Karpas-422 (cell line): ENCODE measurements at regions not wholly inside any gene's neighbourhood (a gene's known extent, or its start where the extent isn't known, plus 50 kb on each side); places are given as distances from the start of the nearest gene placed in this dataset.

Source experiments
- DNase-seq: peaks from one replicate; pipeline ENCODE4 v3.0.0-alpha.2; 2015
- H2AFZ ChIP-seq: fragments of 200-600 bp; sonication (generic); 2 replicates; pipeline ENCODE4 v1.6.1; 2014; ENCODE audit warnings: antibody characterized with exemption, low read length, mixed read lengths
- H3K27ac ChIP-seq: fragments of 200-600 bp; sonication (generic); 2 replicates; pipeline ENCODE4 v1.5.1; 2014; ENCODE audit warnings: mild to moderate bottlenecking, low read length, moderate library complexity
- H3K27me3 ChIP-seq: fragments of 200-600 bp; sonication (generic); 2 replicates; pipeline ENCODE4 v1.6.1; 2014; ENCODE audit warnings: low read length, mixed read lengths
- H3K36me3 ChIP-seq: fragments of 200-600 bp; sonication (generic); 2 replicates; pipeline ENCODE4 v1.6.1; 2014; ENCODE audit warnings: low read length, mixed read lengths; ENCODE audit not compliant: insufficient read depth
- H3K4me1 ChIP-seq: fragments of 200-600 bp; sonication (generic); 2 replicates; pipeline ENCODE4 v1.6.1; 2014; ENCODE audit warnings: mild to moderate bottlenecking, low read length, mixed read lengths
- H3K4me2 ChIP-seq: fragments of 200-600 bp; sonication (generic); 2 replicates; pipeline ENCODE4 v1.6.1; 2014; ENCODE audit warnings: low read length, low read depth, mild to moderate bottlenecking; ENCODE audit not compliant: poor library complexity, severe bottlenecking
- H3K4me3 ChIP-seq: fragments of 200-600 bp; sonication (generic); 2 replicates; pipeline ENCODE4 v1.5.1; 2014; ENCODE audit warnings: mild to moderate bottlenecking, antibody characterized with exemption, low read length, mixed read lengths
- H3K79me2 ChIP-seq: fragments of 200-600 bp; sonication (generic); 2 replicates; pipeline ENCODE4 v1.6.1; 2014; ENCODE audit warnings: mild to moderate bottlenecking, low read length, mixed read lengths
- H3K9ac ChIP-seq: fragments of 200-600 bp; sonication (generic); 2 replicates; pipeline ENCODE4 v1.6.0; 2014; ENCODE audit warnings: low read length
- H3K9me2 ChIP-seq: fragments of 200-600 bp; sonication (generic), shearing (Covaris generic); replicated peaks from 2 replicates; pipeline ENCODE4 v1.6.0; 2014; ENCODE audit warnings: mild to moderate bottlenecking, low read length, moderate library complexity; ENCODE audit not compliant: insufficient read depth
- H3K9me3 ChIP-seq: fragments of 300-700, 200-600 bp; sonication (generic); 2 replicates; pipeline ENCODE4 v1.6.1; 2014; ENCODE audit warnings: low read length, mixed read lengths
- H4K20me1 ChIP-seq: fragments of 200-600 bp; sonication (generic); 2 replicates; pipeline ENCODE4 v1.6.1; 2014; ENCODE audit warnings: mild to moderate bottlenecking, antibody characterized with exemption, low read length, low read depth; ENCODE audit not compliant: insufficient read depth

DNA sequence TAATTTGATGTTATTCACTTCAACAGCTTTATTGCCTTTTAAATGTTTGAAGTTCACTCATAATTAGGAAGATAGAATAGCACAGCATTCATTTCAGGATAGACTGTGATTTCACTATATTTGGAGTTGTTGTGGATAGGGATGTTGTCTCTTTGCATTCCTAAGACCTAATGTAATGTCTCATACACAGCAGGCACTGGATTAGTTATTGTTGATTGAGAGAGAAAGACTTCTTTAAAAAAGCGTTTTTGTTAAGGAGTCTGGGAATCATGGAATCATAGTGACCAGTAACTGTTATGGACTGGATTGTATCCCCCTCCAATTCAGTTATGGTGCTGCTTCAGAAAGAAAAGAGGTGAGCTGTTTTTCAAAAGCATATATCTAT is 122.0 kb downstream of the USP22 start:
- H3K4me1 ChIP-seq = peaks cover 13% of the 10 kb centered on the region
- no peak for DNase-seq

GRCh38 chr17:20922128-20922670 is 120.6 kb downstream of the USP22 start:
- Histone ChIP-seq H3K27me3 (no peaks in the 10 kb centered on the region), H3K4me1 (peaks cover 25% of the 10 kb centered on the region), H3K9ac (no peak overlapping the region), H3K4me3 (no peak overlapping the region), H4K20me1 (no peaks in the 10 kb centered on the region), H2AFZ (no peak overlapping the region), H3K36me3 (no peaks in the 10 kb centered on the region), H3K79me2 (no peaks in the 10 kb centered on the region), H3K4me2 (no peak overlapping the region), H3K9me3 (no peaks in the 10 kb centered on the region), H3K27ac (no peak overlapping the region), H3K9me2 (no peaks in the 10 kb centered on the region)
- DNase-seq = no peak

More for the DNA sequence above, 122.0 kb downstream of the USP22 start:
- H3K9me3 ChIP-seq = no peaks in the 10 kb centered on the region
- no peaks in the 10 kb centered on the region for H3K36me3 ChIP-seq
- no peaks in the 10 kb centered on the region for H3K79me2 ChIP-seq
- no peaks in the 10 kb centered on the region for H3K9me2 ChIP-seq
- H3K4me2 ChIP-seq = no peak overlapping the region
- H4K20me1 ChIP-seq = no peaks in the 10 kb centered on the region
- H2AFZ ChIP-seq = no peak overlapping the region
- H3K9ac ChIP-seq = no peak overlapping the region
- H3K4me3 ChIP-seq = no peak overlapping the region
- H3K27ac ChIP-seq = no peak overlapping the region
- H3K27me3 ChIP-seq = no peaks in the 10 kb centered on the region

DNA sequence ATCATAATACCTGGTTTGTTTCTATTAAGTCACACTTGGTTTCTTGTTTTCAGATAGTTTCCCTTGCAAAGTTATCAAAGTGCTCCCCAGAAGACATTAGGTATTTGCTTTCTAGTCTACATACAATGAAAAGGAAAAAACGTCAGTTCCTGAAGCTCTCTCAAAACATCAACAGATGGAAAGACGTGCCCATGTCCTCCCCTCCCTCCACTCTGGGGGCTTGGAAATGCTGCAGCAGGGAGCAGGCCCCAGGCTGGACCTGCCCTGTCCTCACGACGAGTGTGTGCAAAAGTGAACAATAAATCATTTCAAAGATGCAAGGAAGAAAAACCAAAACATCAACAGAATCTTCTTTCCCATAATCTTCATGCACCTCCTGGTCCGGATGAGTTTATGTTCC is 118.5 kb downstream of the USP22 start:
- no peaks in the 10 kb centered on the region for H3K36me3 ChIP-seq
- H3K27me3 ChIP-seq = no peaks in the 10 kb centered on the region
- no peaks in the 10 kb centered on the region for H3K79me2 ChIP-seq
- H3K4me1 ChIP-seq = peaks cover 25% of the 10 kb centered on the region
- DNase-seq = no peak
- H2AFZ ChIP-seq = no peak overlapping the region
- no peaks in the 10 kb centered on the region for H4K20me1 ChIP-seq
- no peak overlapping the region for H3K9ac ChIP-seq
- H3K4me2 ChIP-seq = no peak overlapping the region
- no peaks in the 10 kb centered on the region for H3K9me3 ChIP-seq
- H3K27ac ChIP-seq = no peak overlapping the region
- no peaks in the 10 kb centered on the region for H3K9me2 ChIP-seq
- no peak overlapping the region for H3K4me3 ChIP-seq

DNA sequence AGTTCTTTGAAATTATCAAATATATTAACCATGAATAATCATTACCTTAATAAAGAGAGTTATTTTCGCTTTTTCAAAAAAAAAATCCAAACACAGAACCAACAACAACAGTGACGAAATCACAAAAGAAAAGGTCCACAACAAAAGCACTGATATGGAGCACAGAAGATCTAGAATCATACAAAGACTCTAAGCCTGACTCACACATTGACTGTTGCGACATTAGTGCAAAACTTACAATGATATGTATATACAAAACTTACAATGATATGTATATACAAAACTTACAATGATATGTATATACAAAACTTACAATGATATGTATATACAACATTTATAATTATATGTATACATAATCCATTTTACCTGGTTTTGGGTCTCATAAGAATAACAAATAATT is 117.7 kb downstream of the USP22 start:
- DNase-seq = no peak
- Histone ChIP-seq H4K20me1 (no peaks in the 10 kb centered on the region), H3K9ac (no peak overlapping the region), H3K9me2 (no peaks in the 10 kb centered on the region), H3K9me3 (no peaks in the 10 kb centered on the region), H3K4me1 (peaks cover 25% of the 10 kb centered on the region), H3K4me3 (no peak overlapping the region), H3K27ac (no peak overlapping the region), H3K79me2 (no peaks in the 10 kb centered on the region), H2AFZ (no peak overlapping the region), H3K4me2 (no peak overlapping the region), H3K27me3 (no peaks in the 10 kb centered on the region), H3K36me3 (no peaks in the 10 kb centered on the region)

- Histone ChIP-seq H3K9ac (no peak overlapping the region), H4K20me1 (no peaks in the 10 kb centered on the region), H3K4me3 (peak overlapping the region; percentile 63), H3K4me1 (peaks cover 24% of the 10 kb centered on the region), H3K36me3 (no peaks in the 10 kb centered on the region), H3K79me2 (no peaks in the 10 kb centered on the region), H3K27me3 (no peaks in the 10 kb centered on the region), H3K4me2 (peak overlapping the region; percentile 82), H3K9me3 (no peaks in the 10 kb centered on the region), H2AFZ (peak overlapping the region; percentile 92), H3K9me2 (no peaks in the 10 kb centered on the region), H3K27ac (no peak overlapping the region)
- DNase-seq = peak; percentile 66
Observed at GRCh38 chr17:20925954-20926353, 116.9 kb downstream of the USP22 start.

DNA sequence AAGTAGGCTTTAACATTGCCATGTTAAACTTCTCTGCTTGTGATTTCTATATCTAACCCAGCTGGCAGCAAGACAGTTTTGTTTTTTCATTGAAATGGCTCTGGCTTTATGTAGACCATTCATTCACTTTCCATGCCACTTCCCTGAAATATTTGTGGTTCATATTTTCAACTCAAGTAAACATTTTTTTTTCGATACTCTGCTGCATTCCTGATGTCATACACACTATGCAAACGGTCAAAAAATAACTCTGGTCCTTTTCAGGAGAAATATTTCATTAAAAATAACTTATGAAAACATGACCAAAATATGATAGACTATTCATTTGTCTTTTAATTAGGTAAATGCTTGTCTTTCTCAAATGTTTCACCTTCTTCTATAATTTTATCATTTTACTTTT is 116.3 kb downstream of the USP22 start:
- Histone ChIP-seq H2AFZ (no peak overlapping the region), H3K79me2 (no peaks in the 10 kb centered on the region), H3K27ac (no peak overlapping the region), H3K4me2 (peak overlapping the region; percentile 82), H4K20me1 (no peaks in the 10 kb centered on the region), H3K4me1 (peaks cover 18% of the 10 kb centered on the region), H3K9me2 (no peaks in the 10 kb centered on the region), H3K27me3 (no peaks in the 10 kb centered on the region), H3K9ac (no peak overlapping the region), H3K4me3 (no peak overlapping the region), H3K36me3 (no peaks in the 10 kb centered on the region), H3K9me3 (no peaks in the 10 kb centered on the region)
- no peak for DNase-seq

DNA sequence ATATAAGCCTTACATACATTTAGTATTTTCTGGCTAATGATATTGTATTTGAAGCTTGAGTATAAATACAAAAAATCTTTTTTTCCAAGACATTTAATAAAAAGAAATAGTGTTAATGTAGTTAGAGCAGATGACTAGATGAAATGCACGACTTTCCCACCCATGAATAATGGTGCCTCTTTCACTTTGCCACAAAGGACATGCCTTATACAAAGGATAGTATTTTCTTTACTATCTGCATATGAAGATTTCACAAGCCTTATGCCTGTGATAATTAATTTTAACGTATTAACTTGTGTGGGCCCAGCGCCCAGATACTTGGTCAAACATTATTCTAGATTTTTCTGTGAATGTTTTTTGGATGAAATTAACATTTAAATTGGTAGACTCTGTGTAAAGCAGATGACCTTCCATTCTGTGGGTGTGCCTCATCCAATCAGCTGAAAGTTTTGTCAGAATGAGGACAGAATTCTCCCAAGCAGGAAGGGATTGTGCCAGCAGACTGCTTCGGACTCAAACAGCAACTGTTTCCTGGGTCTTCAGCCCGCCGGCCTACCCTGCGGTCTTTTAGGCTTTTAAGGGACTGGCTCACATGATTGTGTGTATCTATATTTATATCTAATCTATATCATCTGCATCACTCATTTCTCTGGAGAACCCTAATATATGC is 115.4 kb downstream of the USP22 start:
- no peaks in the 10 kb centered on the region for H3K36me3 ChIP-seq
- H3K9me3 ChIP-seq = no peaks in the 10 kb centered on the region
- no peaks in the 10 kb centered on the region for H4K20me1 ChIP-seq
- no peaks in the 10 kb centered on the region for H3K27me3 ChIP-seq
- no peak for DNase-seq
- H3K27ac ChIP-seq = no peak overlapping the region
- H3K4me1 ChIP-seq = peaks cover 16% of the 10 kb centered on the region
- no peak overlapping the region for H3K9ac ChIP-seq
- H3K9me2 ChIP-seq = no peaks in the 10 kb centered on the region
- no peaks in the 10 kb centered on the region for H3K79me2 ChIP-seq
- no peak overlapping the region for H3K4me2 ChIP-seq
- H3K4me3 ChIP-seq = no peak overlapping the region
- H2AFZ ChIP-seq = no peak overlapping the region

DNA sequence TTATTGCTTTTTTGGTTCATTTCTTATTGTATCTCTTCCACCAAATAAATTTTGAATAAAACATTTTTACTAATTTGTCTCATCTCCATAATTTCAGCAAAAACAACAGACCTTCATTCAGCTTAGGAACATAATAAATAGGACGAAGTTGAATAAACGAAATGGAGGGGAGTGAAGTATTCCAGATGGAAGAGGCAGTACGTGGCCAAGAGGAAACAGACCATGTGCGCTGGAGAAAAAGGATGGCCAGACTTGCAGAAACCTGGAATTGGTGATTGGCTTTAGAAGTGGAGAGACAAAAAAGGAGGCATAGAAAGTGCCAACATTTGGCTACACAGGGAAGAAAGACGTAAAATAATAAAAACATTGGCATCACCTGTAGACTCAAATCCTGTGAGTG is 113.5 kb downstream of the USP22 start:
- Histone ChIP-seq H2AFZ (no peak overlapping the region), H4K20me1 (no peaks in the 10 kb centered on the region), H3K9me2 (no peaks in the 10 kb centered on the region), H3K4me1 (peaks cover 16% of the 10 kb centered on the region), H3K9ac (no peak overlapping the region), H3K79me2 (no peaks in the 10 kb centered on the region), H3K27ac (no peak overlapping the region), H3K27me3 (no peaks in the 10 kb centered on the region), H3K9me3 (no peaks in the 10 kb centered on the region), H3K4me3 (no peak overlapping the region), H3K4me2 (no peak overlapping the region), H3K36me3 (no peaks in the 10 kb centered on the region)
- no peak for DNase-seq
